GM12874 (cell line): ENCODE measurements at regions not wholly inside any gene's neighbourhood (a gene's known extent, or its start where the extent isn't known, plus 50 kb on each side); places are given as distances from the start of the nearest gene placed in this dataset.

Experiments
- CTCF ChIP-seq: IDR thresholded peaks from 2 replicates; pipeline ENCODE4 v1.5.1; 2011; ENCODE audit warnings: low read depth, mild to moderate bottlenecking, control low read depth, low read length, moderate library complexity; ENCODE audit not compliant: insufficient read depth

GRCh38 chr10:24157567-24157966 is 51.4 kb upstream of the KIAA1217 start:
- no peak for TF ChIP-seq CTCF
